Endodermal cell (in vitro differentiated cells): ENCODE measurements at regions not wholly inside any gene's neighbourhood (a gene's known extent, or its start where the extent isn't known, plus 50 kb on each side); places are given as distances from the start of the nearest gene placed in this dataset.

Experiments used
- DNase-seq: peaks from one replicate; pipeline ENCODE4 v3.0.0-alpha.2; 2017
- H3K27ac ChIP-seq: 2 replicates; pipeline ENCODE4 v1.5.1; 2013; ENCODE audit warnings: mild to moderate bottlenecking, low read depth, low read length, moderate library complexity
- H3K27me3 ChIP-seq: 2 replicates; pipeline ENCODE4 v1.6.1; 2013; ENCODE audit warnings: mild to moderate bottlenecking, low read length, moderate library complexity; ENCODE audit not compliant: insufficient read depth, control insufficient read depth, poor library complexity, severe bottlenecking
- H3K36me3 ChIP-seq: 2 replicates; pipeline ENCODE4 v1.7.0; 2013; ENCODE audit warnings: mild to moderate bottlenecking, low read length, moderate library complexity; ENCODE audit not compliant: control insufficient read depth, insufficient read depth
- H3K4me1 ChIP-seq: one replicate; pipeline ENCODE4 v1.7.0; 2013; ENCODE audit warnings: low read length; ENCODE audit not compliant: control insufficient read depth, insufficient read depth
- H3K4me3 ChIP-seq: 2 replicates; pipeline ENCODE4 v1.5.1; 2013; ENCODE audit warnings: mild to moderate bottlenecking, low read length, moderate library complexity
- H3K9ac ChIP-seq: 2 replicates; pipeline ENCODE4 v1.6.1; 2013; ENCODE audit warnings: mild to moderate bottlenecking, low read length, moderate library complexity; ENCODE audit not compliant: poor library complexity, severe bottlenecking; ENCODE audit errors: extremely low read depth
- H3K9me3 ChIP-seq: 2 replicates; pipeline ENCODE4 v1.6.1; 2013; ENCODE audit warnings: mild to moderate bottlenecking, low read length, moderate library complexity; ENCODE audit not compliant: control insufficient read depth
- H3K27ac Mint-ChIP-seq: 2 replicates; pipeline ENCODE4 v1.8.0; 2020; ENCODE audit warnings: mixed read lengths
- H3K27me3 Mint-ChIP-seq: 2 replicates; pipeline ENCODE4 v1.8.0; 2021; ENCODE audit warnings: mild to moderate bottlenecking, mixed read lengths; ENCODE audit not compliant: insufficient read depth
- H3K36me3 Mint-ChIP-seq: 2 replicates; pipeline ENCODE4 v1.8.0; 2020; ENCODE audit warnings: low read depth, mixed read lengths
- H3K4me1 Mint-ChIP-seq: 2 replicates; pipeline ENCODE4 v1.8.0; 2020; ENCODE audit warnings: mixed read lengths
- H3K4me3 Mint-ChIP-seq: 2 replicates; pipeline ENCODE4 v1.8.0; 2020; ENCODE audit warnings: mild to moderate bottlenecking, moderate library complexity, mixed read lengths
- H3K9me3 Mint-ChIP-seq: 2 replicates; pipeline ENCODE4 v1.8.0; 2020; ENCODE audit warnings: mild to moderate bottlenecking, mixed read lengths
- CTCF ChIP-seq: fragments of 200-600 bp; sonication (generic); conservative IDR thresholded peaks from 2 replicates; pipeline ENCODE4 v1.5.0; 2021; ENCODE audit warnings: antibody characterized with exemption, mild to moderate bottlenecking
- WGBS, 2 experiments: methylation state at CpG; one replicate each; pipeline versions ENCODE4 v1.1.5 to v1.1.7; 2013; ENCODE audit warnings: missing lambda C conversion rate in 2 of 2, mixed read lengths in 1 of 2; ENCODE audit not compliant: insufficient coverage in 1 of 2, insufficient read length in 1 of 2; 5-methylcytosine and 5-hydroxymethylcytosine counted together

GRCh38 chr3:34132069-34132692, 333.8 kb downstream of the PDCD6IP start:
- H3K4me1 Mint-ChIP-seq: peaks cover 15% of the 10 kb centered on the region
- peaks cover 20% of the 10 kb centered on the region for H3K27me3 Mint-ChIP-seq
- H3K9me3 Mint-ChIP-seq: peaks cover 6% of the 10 kb centered on the region
- Histone ChIP-seq H3K27ac (no peak overlapping the region), H3K27me3 (peaks cover 25% of the 10 kb centered on the region), H3K36me3 (no peaks in the 10 kb centered on the region), H3K9me3 (no peaks in the 10 kb centered on the region), H3K9ac (no peak overlapping the region), H3K4me3 (no peak overlapping the region), H3K4me1 (no peaks in the 10 kb centered on the region)
- no peak for DNase-seq
- H3K4me3 Mint-ChIP-seq: no peak overlapping the region
- 94 to 97% methylated on average over 2 of the region's 2 CpGs for WGBS, 2 experiments
- TF ChIP-seq CTCF: no peak
- H3K27ac Mint-ChIP-seq: no peak overlapping the region
- no peaks in the 10 kb centered on the region for H3K36me3 Mint-ChIP-seq

- H3K4me3 ChIP-seq: no peak overlapping the region
- DNase-seq: no peak
- Mint-ChIP-seq H3K4me1 (no peaks in the 10 kb centered on the region), H3K27me3 (no peaks in the 10 kb centered on the region), H3K27ac (no peak overlapping the region), H3K9me3 (peaks cover 8% of the 10 kb centered on the region), H3K36me3 (no peaks in the 10 kb centered on the region), H3K4me3 (no peak overlapping the region)
- no peaks in the 10 kb centered on the region for H3K27me3 ChIP-seq
- H3K4me1 ChIP-seq: no peaks in the 10 kb centered on the region
- no peak overlapping the region for H3K9ac ChIP-seq
- no peak overlapping the region for H3K27ac ChIP-seq
- TF ChIP-seq CTCF: no peak
- no peaks in the 10 kb centered on the region for H3K9me3 ChIP-seq
- H3K36me3 ChIP-seq: no peaks in the 10 kb centered on the region
Observed at GRCh38 chr3:34139566-34139965, 341.1 kb downstream of the PDCD6IP start.

- DNase-seq: no peak
- no peak for TF ChIP-seq CTCF
- no peak overlapping the region for H3K27ac ChIP-seq
- H3K27me3 ChIP-seq: no peaks in the 10 kb centered on the region
- H3K4me3 ChIP-seq: no peak overlapping the region
- Mint-ChIP-seq H3K9me3 (peaks cover 2% of the 10 kb centered on the region), H3K27me3 (no peaks in the 10 kb centered on the region), H3K36me3 (no peaks in the 10 kb centered on the region), H3K4me1 (peaks cover 3% of the 10 kb centered on the region), H3K27ac (no peak overlapping the region), H3K4me3 (no peak overlapping the region)
- no peaks in the 10 kb centered on the region for H3K4me1 ChIP-seq
- H3K36me3 ChIP-seq: no peaks in the 10 kb centered on the region
- H3K9me3 ChIP-seq: no peaks in the 10 kb centered on the region
- no peak overlapping the region for H3K9ac ChIP-seq
- WGBS, 2 experiments: 100% methylated on average over 1 of the region's 1 CpG; no CpG with 5 or more reads in 1 of the 2 experiments
Observed at GRCh38 chr3:34140616-34141015, 342.2 kb downstream of the PDCD6IP start.
